Midbrain (tissue), 1 donor: ENCODE measurements at regions not wholly inside any gene's neighbourhood (a gene's known extent, or its start where the extent isn't known, plus 50 kb on each side); places are given as distances from the start of the nearest gene placed in this dataset.

Source experiments
- DNase-seq: peaks from one replicate; lab custom pipeline; 2025; lab: John Stamatoyannopoulos, UW

DNA sequence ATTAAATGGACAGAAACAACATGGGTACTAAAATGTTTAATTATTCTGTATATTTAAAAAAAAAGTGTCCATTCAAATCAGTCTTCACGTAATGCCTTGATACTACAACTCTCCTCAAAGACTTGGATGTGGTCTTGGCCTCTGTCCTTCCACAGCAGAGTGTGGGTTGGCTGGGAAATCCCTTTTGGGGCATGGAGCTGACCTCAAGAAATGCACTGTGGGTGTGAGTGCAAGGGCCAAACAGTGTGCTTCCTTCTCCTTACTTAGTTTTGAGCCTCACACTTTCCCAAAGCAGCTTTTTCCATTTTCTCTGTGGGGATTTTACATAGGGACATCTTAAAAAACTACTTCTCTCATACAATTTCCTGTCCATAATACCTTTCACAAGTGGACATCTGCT is 607.4 kb downstream of the EFNB2 start:
- no peak for DNase-seq

DNA sequence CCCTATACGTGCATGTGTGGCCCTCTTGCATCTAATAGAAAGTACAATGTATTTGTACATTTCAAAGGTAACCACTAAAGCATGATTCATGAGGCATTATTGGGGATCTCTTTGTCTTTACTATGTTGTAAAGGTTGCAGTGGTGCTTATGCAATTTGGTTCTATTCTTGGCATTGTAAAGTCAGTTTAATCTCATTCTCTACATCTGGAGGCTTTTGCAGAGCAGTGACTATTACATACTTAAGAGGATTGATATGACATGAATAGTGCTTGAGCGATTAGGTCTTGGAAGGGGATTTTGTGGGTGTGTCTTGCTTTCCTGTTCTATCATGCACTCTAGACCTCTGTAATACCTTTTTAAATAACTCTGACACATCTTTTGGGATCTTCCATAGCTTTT is 610.0 kb downstream of the EFNB2 start:
- no peak for DNase-seq

GRCh38 chr13:105921711-105922110 is 613.8 kb downstream of the EFNB2 start:
- DNase-seq, result no peak

DNA sequence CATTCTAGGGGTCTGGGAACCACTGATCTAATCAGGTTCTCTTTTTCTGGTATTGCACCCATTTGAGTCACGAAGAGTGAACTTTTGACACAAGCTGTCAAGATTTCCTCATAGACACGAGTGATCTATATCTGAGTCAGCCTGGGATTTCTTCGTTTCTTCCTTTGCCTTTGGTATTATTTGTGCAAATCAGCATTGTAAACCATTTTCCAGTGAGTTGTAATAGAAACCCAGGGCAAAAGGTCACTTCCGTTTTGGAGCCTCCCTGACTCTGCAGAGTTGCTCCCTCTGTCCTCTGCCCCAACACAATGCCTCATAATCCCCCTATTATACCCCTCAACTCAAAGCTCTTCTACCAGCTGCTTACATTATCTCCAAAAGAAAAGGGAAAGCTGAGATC is 615.1 kb downstream of the EFNB2 start:
- no peak for DNase-seq

DNA sequence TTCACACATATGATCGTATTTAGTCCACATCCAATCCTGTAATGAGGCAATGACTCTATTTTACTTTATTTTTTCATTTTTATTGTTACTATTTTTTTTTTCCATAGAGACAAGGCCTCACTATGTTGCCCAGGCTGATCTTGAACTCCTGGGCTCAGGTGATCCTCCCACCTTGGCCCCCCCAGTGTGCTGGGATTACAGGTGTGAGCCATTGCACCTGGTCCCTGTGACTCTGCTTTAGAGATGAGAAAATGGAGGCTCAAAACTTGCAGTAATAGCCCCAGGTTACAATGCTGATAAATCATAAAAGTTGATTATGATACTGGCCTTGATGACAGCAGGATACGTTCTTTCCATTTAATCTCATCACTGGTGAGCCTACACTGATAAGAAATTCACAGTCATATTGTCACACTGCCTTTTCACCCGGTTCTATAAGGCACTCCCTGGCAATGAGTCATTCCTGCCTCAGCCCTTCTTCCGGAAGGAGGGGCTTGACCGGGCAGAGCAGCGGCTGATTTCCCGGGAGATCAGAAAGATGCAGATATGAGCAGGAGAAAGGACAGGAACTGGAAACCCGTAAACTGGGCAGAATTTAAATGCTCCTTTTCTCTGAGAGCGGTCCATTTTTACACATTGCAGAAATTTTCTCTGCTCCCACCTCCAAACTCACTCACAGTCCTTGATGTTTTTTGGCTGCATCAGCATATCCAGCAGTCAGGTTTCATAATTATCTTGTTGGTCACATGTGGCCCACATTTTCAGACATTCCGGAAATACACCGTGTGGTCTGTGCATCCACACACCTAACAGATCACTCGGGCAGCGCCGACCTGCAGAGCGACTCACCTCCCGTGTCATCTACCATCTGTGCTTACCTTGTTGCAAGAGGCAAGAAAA is 616.4 kb downstream of the EFNB2 start:
- DNase-seq, result no peak

DNA sequence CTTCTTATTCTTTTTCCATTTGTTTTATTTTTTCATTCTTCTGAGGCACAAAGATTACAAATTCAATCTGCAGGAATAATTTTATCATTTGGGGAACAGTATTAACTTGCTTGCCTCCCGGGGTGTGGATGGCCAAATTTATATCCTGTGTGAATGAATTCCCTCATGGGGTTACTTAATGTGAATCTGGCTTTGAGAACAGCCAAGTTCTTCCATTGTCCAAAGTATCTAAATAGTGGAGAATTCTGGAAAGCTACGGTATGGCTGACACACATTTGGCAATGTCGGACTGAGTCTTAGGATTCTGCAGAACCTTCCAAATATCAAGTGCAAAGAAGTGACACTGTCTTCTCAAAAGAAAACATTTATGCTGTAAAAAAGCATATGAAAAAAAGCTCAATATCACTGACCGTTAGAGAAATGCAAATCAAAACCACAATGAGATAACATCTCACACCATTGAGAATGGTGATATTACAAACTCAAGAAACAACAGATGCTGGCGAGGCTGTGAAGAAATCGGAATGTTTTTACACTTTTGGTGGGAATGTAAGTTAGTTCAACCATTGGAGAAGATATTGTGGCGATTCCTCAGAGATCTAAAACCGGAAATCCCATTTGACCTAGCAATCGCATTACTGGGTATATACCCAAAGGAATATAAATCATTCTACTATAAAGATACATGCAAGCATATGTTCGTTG is 620.2 kb downstream of the EFNB2 start:
- no peak for DNase-seq

DNA sequence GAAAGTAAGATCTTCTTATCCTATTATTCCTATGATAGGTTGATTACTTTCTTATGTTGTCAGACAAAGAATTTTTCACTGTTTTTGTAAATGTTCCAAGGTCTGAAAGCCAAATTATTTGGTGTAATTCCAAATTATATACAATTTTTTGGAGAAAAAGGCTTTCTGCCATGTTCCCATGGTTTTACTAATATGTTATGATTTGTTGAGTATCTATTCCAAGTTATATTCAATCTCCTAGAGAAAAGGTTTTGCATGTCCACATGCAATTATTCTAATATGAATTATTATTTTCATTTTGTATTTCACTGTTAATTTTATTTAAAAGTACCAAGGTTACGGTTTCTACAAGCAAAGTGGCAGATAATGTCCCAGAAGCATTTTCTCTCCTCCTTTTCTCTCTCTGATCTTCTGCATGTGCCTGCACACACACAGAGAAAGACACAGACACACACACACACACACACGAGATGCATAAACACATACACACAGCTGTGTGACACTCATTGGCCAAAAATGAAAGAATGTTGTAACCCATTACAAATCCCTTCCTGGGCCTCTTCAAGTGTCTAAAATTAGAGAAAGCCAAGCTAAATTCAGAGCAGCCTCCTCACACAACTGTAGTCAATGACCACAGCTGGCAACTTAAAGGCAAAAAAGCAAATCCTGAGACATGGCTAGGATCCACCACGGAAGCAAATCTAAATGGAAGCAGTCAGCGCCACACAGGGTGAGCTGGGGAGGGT is 621.0 kb downstream of the EFNB2 start:
- no peak for DNase-seq

- no peak for DNase-seq
Measured at GRCh38 chr13:105908586-105908985, 626.9 kb downstream of the EFNB2 start.

GRCh38 chr13:105907319-105908019 is 628.0 kb downstream of the EFNB2 start:
- DNase-seq, result no peak

- DNase-seq, result peak; percentile 43
Measured at GRCh38 chr13:105906746-105907145, 628.7 kb downstream of the EFNB2 start.

- DNase-seq, result no peak
Measured at GRCh38 chr13:105904034-105904742, 631.3 kb downstream of the EFNB2 start.

- no peak for DNase-seq
Measured at GRCh38 chr13:105902396-105902795, 633.1 kb downstream of the EFNB2 start.

DNA sequence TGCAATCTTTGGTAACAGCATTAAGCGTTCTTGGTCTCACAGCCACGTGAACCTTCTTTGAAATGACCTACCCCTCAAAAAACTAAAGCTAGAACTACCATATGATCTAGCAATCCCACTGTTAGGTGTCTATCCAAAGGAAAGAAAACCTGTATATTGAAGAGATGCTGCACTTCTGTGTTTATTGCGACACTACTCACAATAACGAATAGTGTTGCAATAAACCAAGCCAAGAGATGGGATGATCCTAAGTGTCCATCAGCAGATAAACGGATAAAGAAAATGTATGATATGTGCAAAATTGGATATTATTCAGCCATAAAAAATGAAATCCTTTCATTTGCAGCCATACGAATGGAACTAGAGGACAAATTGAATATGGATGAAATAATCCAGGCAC is 637.9 kb downstream of the EFNB2 start:
- DNase-seq, result no peak

DNA sequence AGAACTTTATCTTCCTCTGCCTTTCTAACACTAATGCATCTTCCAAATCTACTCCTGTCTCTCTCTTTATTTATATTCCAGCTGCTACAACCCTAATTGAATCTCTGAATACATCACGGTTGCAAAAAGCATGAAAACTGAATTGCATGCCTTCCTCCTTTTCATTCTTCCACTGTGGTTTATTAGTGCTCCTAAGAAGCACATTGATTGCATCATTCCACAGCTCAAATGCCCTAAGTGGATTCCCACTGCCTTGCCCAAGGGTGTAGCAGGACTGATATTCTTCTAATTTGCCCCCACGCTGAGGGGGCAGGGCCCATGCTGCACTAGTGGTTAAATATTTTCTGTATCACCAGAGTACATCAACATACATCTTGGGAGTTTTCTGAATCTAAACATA is 640.8 kb downstream of the EFNB2 start:
- DNase-seq, result no peak

- no peak for DNase-seq
Measured at GRCh38 chr13:105890509-105890908, 645.0 kb downstream of the EFNB2 start.

GRCh38 chr13:105878119-105878700 is 657.3 kb downstream of the EFNB2 start:
- DNase-seq, result no peak

DNA sequence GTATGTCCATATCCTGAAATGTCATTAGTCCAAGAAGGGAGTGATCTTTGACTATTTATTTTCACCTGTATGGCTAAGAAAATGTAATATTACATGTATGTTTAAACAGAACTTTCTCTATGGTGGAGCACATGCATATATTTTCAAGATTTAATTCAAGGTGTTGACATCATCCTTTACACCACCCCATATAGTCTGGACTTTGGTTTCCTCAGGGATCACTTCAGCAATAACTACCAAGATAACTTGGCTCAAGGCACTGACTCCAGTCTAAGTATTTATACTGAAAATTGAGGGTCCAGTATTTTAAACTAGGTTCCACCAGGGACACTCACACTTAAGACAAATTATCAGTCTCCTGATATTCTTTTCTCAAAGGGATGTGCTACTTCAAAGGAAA is 660.6 kb downstream of the EFNB2 start:
- no peak for DNase-seq

- DNase-seq, result no peak
Measured at GRCh38 chr13:105871768-105872167, 663.7 kb downstream of the EFNB2 start.

GRCh38 chr13:105871326-105871725 is 664.1 kb downstream of the EFNB2 start:
- no peak for DNase-seq

- DNase-seq, result no peak
Measured at GRCh38 chr13:105863300-105863920, 672.1 kb downstream of the EFNB2 start.

- DNase-seq, result no peak
Measured at GRCh38 chr13:105848494-105848893, 687.0 kb downstream of the EFNB2 start.
